Trophoblast cell (in vitro differentiated cells and primary cell): ENCODE measurements at regions not wholly inside any gene's neighbourhood (a gene's known extent, or its start where the extent isn't known, plus 50 kb on each side); places are given as distances from the start of the nearest gene placed in this dataset.
A peak's percentile ranks its signal among the peaks of the same experiment; 100 is the strongest.

Experiments
- DNase-seq, 2 donors: peaks; one replicate each; pipeline ENCODE4 v3.0.0-alpha.2; 2016
- H2AFZ ChIP-seq: 2 replicates; pipeline ENCODE4 v1.6.1; 2013; ENCODE audit warnings: low read length, moderate library complexity, mild to moderate bottlenecking; ENCODE audit not compliant: insufficient read depth, poor library complexity
- H2AK5ac ChIP-seq: 2 replicates; pipeline ENCODE4 v1.6.1; 2013; ENCODE audit warnings: mild to moderate bottlenecking, low read length
- H2BK120ac ChIP-seq: 2 replicates; pipeline ENCODE4 v1.6.1; 2013; ENCODE audit warnings: low read length, mild to moderate bottlenecking, moderate library complexity; ENCODE audit not compliant: insufficient read depth, poor library complexity
- H2BK12ac ChIP-seq: 2 replicates; pipeline ENCODE4 v1.6.1; 2013; ENCODE audit warnings: mild to moderate bottlenecking, low read length, moderate library complexity
- H2BK5ac ChIP-seq: 2 replicates; pipeline ENCODE4 v1.6.1; 2013; ENCODE audit warnings: low read length, low read depth, moderate library complexity, mild to moderate bottlenecking; ENCODE audit not compliant: poor library complexity
- H3K14ac ChIP-seq: 2 replicates; pipeline ENCODE4 v1.6.1; 2013; ENCODE audit warnings: mild to moderate bottlenecking, low read length
- H3K18ac ChIP-seq: 2 replicates; pipeline ENCODE4 v1.6.1; 2013; ENCODE audit warnings: mild to moderate bottlenecking, low read length
- H3K23ac ChIP-seq: 2 replicates; pipeline ENCODE4 v1.6.1; 2013; ENCODE audit warnings: low read length
- H3K27ac ChIP-seq: 2 replicates; pipeline ENCODE4 v1.5.1; 2013; ENCODE audit warnings: low read depth, mild to moderate bottlenecking, inconsistent platforms, low read length, moderate library complexity
- H3K27me3 ChIP-seq: 2 replicates; pipeline ENCODE4 v1.6.1; 2013; ENCODE audit warnings: inconsistent platforms, mild to moderate bottlenecking, low read length, moderate library complexity; ENCODE audit not compliant: insufficient read depth
- H3K36me3 ChIP-seq, 2 experiments: 1 replicate in 1 of 2; 2 replicates in 1 of 2; pipeline ENCODE4 v1.6.1; 2013; ENCODE audit warnings: low read length in 2 of 2, mild to moderate bottlenecking in 2 of 2, moderate library complexity in 1 of 2; ENCODE audit not compliant: insufficient read depth in 2 of 2, control insufficient read depth in 1 of 2
- H3K4ac ChIP-seq: 2 replicates; pipeline ENCODE4 v1.6.1; 2013; ENCODE audit warnings: low read depth, mild to moderate bottlenecking, low read length, moderate library complexity
- H3K4me1 ChIP-seq, 2 experiments: 1 replicate in 1 of 2; 2 replicates in 1 of 2; pipeline ENCODE4 v1.6.1; 2013; ENCODE audit warnings: low read length in 2 of 2, mild to moderate bottlenecking in 2 of 2, moderate library complexity in 1 of 2; ENCODE audit not compliant: insufficient read depth in 2 of 2, control insufficient read depth in 1 of 2
- H3K4me2 ChIP-seq: 2 replicates; pipeline ENCODE4 v1.6.1; 2013; ENCODE audit warnings: inconsistent platforms, mild to moderate bottlenecking, low read length, moderate library complexity
- H3K4me3 ChIP-seq: 2 replicates; pipeline ENCODE4 v1.5.1; 2013; ENCODE audit warnings: mild to moderate bottlenecking, low read depth, low read length, inconsistent platforms
- H3K79me1 ChIP-seq: one replicate; pipeline ENCODE4 v1.6.1; 2013; ENCODE audit warnings: low read length
- H3K79me2 ChIP-seq: 2 replicates; pipeline ENCODE4 v1.6.1; 2013; ENCODE audit warnings: low read length, mild to moderate bottlenecking; ENCODE audit not compliant: control insufficient read depth, insufficient read depth, poor library complexity
- H3K9ac ChIP-seq: 2 replicates; pipeline ENCODE4 v1.6.1; 2013; ENCODE audit warnings: mild to moderate bottlenecking, low read length
- H3K9me3 ChIP-seq: 2 replicates; pipeline ENCODE4 v1.6.1; 2013; ENCODE audit warnings: low read depth, mild to moderate bottlenecking, control low read depth, inconsistent platforms, low read length; ENCODE audit not compliant: insufficient read depth
- H4K12ac ChIP-seq: 2 replicates; pipeline ENCODE4 v1.6.1; 2013; ENCODE audit warnings: low read depth, mild to moderate bottlenecking, low read length, moderate library complexity
- H4K8ac ChIP-seq: 2 replicates; pipeline ENCODE4 v1.6.1; 2013; ENCODE audit warnings: low read depth, mild to moderate bottlenecking, low read length, moderate library complexity
- H4K91ac ChIP-seq: one replicate; pipeline ENCODE4 v1.6.1; 2013; ENCODE audit warnings: low read depth, mild to moderate bottlenecking, low read length, moderate library complexity
- WGBS: extraction: QIAGEN DNeasy Blood & Tissue Kit; methylation state at CpG from one replicate; pipeline ENCODE4 v1.1.7; 2013; ENCODE audit warnings: missing lambda C conversion rate; ENCODE audit not compliant: insufficient read length, insufficient coverage; ENCODE audit errors: extremely low coverage; 5-methylcytosine and 5-hydroxymethylcytosine counted together

- Histone ChIP-seq H2BK12ac (no peak overlapping the region), H3K79me2 (no peaks in the 10 kb centered on the region), H3K4ac (no peak overlapping the region), H3K4me3 (no peak overlapping the region), H3K23ac (no peak overlapping the region), H2BK5ac (no peak overlapping the region), H2BK120ac (no peak overlapping the region), H3K4me1 (no peaks in the 10 kb centered on the region), H3K79me1 (no peaks in the 10 kb centered on the region), H3K27ac (no peak overlapping the region), H3K27me3 (no peaks in the 10 kb centered on the region), H3K14ac (no peak overlapping the region), H2AK5ac (no peak overlapping the region), H3K4me2 (no peak overlapping the region), H2AFZ (no peak overlapping the region), H4K8ac (no peak overlapping the region), H3K18ac (no peak overlapping the region), H3K9me3 (no peaks in the 10 kb centered on the region), H4K91ac (no peak overlapping the region), H3K36me3 (no peaks in the 10 kb centered on the region), H3K9ac (no peak overlapping the region), H4K12ac (no peak overlapping the region)
- no peak for DNase-seq
- no CpG with 5 or more reads among the region's 3 CpGs for WGBS
Measured at GRCh38 chr1:90335558-90335957, 340.6 kb downstream of the ZNF326 start.

DNA sequence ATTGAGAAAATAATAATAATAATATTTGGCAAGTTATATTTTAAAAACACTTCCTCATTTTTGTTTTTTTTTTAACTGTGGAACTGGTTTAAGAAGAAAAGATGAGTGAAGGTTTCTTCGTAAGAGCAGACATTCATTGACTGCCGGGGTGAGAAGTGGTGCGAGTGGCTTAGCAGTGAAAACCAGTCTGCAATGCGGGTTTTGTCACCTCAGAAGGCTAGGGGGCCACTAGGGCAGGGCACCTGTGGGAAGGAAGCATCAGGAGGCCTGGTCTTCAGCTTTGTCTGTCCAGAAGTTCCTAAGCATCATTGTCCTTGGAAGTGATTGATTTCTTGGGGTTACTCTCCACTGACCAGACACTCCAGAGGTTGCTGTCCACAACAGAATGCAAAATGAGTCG is 339.2 kb downstream of the ZNF326 start:
- WGBS, result no CpG with 5 or more reads among the region's 5 CpGs
- Histone ChIP-seq H2BK120ac (no peak overlapping the region), H2BK5ac (no peak overlapping the region), H4K91ac (no peak overlapping the region), H3K14ac (no peak overlapping the region), H3K9ac (no peak overlapping the region), H3K27me3 (no peaks in the 10 kb centered on the region), H3K79me1 (no peaks in the 10 kb centered on the region), H3K18ac (no peak overlapping the region), H3K4me2 (no peak overlapping the region), H2AFZ (no peak overlapping the region), H4K8ac (no peak overlapping the region), H3K27ac (no peak overlapping the region), H3K23ac (no peak overlapping the region), H3K4me3 (no peak overlapping the region), H3K79me2 (no peaks in the 10 kb centered on the region), H2BK12ac (no peak overlapping the region), H2AK5ac (no peak overlapping the region), H4K12ac (no peak overlapping the region), H3K9me3 (no peaks in the 10 kb centered on the region), H3K36me3 (no peaks in the 10 kb centered on the region), H3K4ac (no peak overlapping the region), H3K4me1 (no peaks in the 10 kb centered on the region)
- DNase-seq, result no peak

- Histone ChIP-seq H4K8ac (no peak overlapping the region), H2BK120ac (no peak overlapping the region), H2BK12ac (no peak overlapping the region), H2AK5ac (no peak overlapping the region), H2AFZ (no peak overlapping the region), H3K27ac (no peak overlapping the region), H3K79me1 (no peaks in the 10 kb centered on the region), H4K91ac (no peak overlapping the region), H3K79me2 (no peaks in the 10 kb centered on the region), H3K14ac (no peak overlapping the region), H3K36me3 (no peaks in the 10 kb centered on the region), H3K18ac (no peak overlapping the region), H2BK5ac (no peak overlapping the region), H3K23ac (no peak overlapping the region), H4K12ac (no peak overlapping the region), H3K4me2 (no peak overlapping the region), H3K4me1 (no peaks in the 10 kb centered on the region), H3K27me3 (no peaks in the 10 kb centered on the region), H3K9me3 (no peaks in the 10 kb centered on the region), H3K4me3 (no peak overlapping the region), H3K9ac (no peak overlapping the region), H3K4ac (no peak overlapping the region)
- WGBS, result no CpG with 5 or more reads among the region's 3 CpGs
- peak in 1 of 2 donors; percentile 33 for DNase-seq
Measured at GRCh38 chr1:90325168-90325567, 330.3 kb downstream of the ZNF326 start.

DNA sequence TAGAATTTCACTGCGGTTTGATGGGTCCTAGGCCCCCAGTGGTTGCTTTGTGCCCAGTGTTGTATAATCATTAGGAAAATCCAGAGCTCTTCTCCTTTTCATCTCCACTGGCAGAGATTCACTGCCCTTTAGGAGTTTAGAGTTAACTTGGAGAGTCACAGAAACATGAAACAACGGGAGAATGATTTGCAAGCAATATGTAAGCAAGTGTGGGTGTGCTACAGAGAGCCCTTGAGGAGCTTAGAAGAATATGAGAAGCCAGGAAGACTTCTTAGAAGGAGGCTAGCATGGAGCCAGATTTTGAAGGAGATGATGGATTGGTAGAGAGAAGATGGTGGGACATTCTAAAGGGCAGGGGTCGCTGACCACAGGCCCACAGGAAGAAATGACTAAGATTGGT is 327.3 kb downstream of the ZNF326 start:
- Histone ChIP-seq H3K4me3 (no peak overlapping the region), H3K14ac (no peak overlapping the region), H2AFZ (no peak overlapping the region), H3K27me3 (no peaks in the 10 kb centered on the region), H3K27ac (no peak overlapping the region), H3K36me3 (no peaks in the 10 kb centered on the region), H2BK5ac (no peak overlapping the region), H3K4ac (no peak overlapping the region), H2BK120ac (no peak overlapping the region), H3K9ac (no peak overlapping the region), H3K23ac (no peak overlapping the region), H2BK12ac (no peak overlapping the region), H3K9me3 (no peaks in the 10 kb centered on the region), H3K4me1 (no peaks in the 10 kb centered on the region), H3K18ac (no peak overlapping the region), H3K4me2 (no peak overlapping the region), H4K8ac (no peak overlapping the region), H2AK5ac (no peak overlapping the region), H3K79me1 (no peaks in the 10 kb centered on the region), H4K12ac (no peak overlapping the region), H3K79me2 (no peaks in the 10 kb centered on the region), H4K91ac (no peak overlapping the region)
- WGBS, result no CpG with 5 or more reads among the region's 3 CpGs
- no peak for DNase-seq
